IgD-negative memory B cell (primary cell): ENCODE measurements at regions not wholly inside any gene's neighbourhood (a gene's known extent, or its start where the extent isn't known, plus 50 kb on each side); places are given as distances from the start of the nearest gene placed in this dataset.

Experiments
- H3K27ac Mint-ChIP-seq, 3 donors: one replicate each; pipeline ENCODE4 v1.8.0; 2020 to 2022; ENCODE audit warnings: mild to moderate bottlenecking in 3 of 3, mixed read lengths in 3 of 3, moderate library complexity in 1 of 3
- H3K27me3 Mint-ChIP-seq: one replicate; pipeline ENCODE4 v1.8.0; 2021; ENCODE audit warnings: mixed read lengths
- H3K36me3 Mint-ChIP-seq: one replicate; pipeline ENCODE4 v1.8.0; 2020; ENCODE audit warnings: mild to moderate bottlenecking, mixed read lengths
- H3K4me1 Mint-ChIP-seq, 3 donors: one replicate each; pipeline ENCODE4 v1.8.0; 2020 to 2022; ENCODE audit warnings: mixed read lengths in 3 of 3, mild to moderate bottlenecking in 1 of 3
- H3K4me3 Mint-ChIP-seq, 4 donors: one replicate each; pipeline ENCODE4 v1.8.0; 2020 to 2022; ENCODE audit warnings: mild to moderate bottlenecking in 4 of 4, mixed read lengths in 4 of 4, moderate library complexity in 3 of 4
- H3K9me3 Mint-ChIP-seq, 3 donors: one replicate each; pipeline ENCODE4 v1.8.0; 2020 to 2021; ENCODE audit warnings: mixed read lengths in 3 of 3, mild to moderate bottlenecking in 1 of 3

DNA sequence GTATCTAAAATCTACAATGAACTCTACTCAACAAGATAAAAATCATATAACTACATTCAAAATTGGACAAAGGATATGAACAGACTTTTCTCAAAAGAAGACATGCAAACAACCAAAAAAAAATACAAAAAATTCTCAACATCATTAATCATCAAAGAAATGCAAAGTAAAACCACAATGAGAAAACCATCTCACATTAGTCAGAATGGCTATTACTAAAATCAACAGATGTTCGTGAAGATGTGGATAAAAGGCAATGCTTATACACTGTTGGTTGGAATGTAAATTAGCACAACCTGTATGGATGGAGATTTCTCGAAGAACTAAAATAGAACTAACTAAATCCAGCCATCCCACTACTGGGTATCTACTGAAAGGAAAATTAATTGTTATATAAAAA lies 1080.8 kb downstream of the AMY1C start:
- Mint-ChIP-seq H3K9me3 (peaks cover 0 to 5% (median 4%) of the 10 kb centered on the region in 3 donors), H3K4me1 (no peaks in the 10 kb centered on the region), H3K27me3 (no peaks in the 10 kb centered on the region), H3K4me3 (no peak overlapping the region), H3K27ac (no peak overlapping the region), H3K36me3 (no peaks in the 10 kb centered on the region)

DNA sequence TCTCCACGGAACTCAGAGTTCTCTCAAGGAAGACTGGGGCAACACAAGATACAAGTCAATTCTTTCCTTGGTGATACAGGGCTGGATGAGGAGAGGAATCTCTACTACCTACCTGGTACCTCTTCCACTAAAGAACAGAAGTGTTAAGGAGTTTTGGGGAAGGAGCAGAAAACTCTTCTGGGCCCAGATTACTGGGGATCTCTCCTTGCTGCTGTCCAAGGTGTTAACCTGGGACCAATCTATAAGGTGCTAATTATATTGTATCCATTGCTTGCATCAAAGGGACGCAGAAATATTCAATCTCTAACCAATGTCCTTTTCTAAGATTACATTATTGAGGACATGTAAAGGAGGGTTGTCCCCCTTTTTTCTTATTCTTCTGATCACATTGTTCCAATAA lies 1102.5 kb downstream of the AMY1C start:
- no peak overlapping the region for H3K4me3 Mint-ChIP-seq
- H3K27me3 Mint-ChIP-seq = no peaks in the 10 kb centered on the region
- H3K36me3 Mint-ChIP-seq = no peaks in the 10 kb centered on the region
- H3K27ac Mint-ChIP-seq = no peak overlapping the region
- H3K9me3 Mint-ChIP-seq = peaks cover 0 to under 1% (median 0%) of the 10 kb centered on the region in 3 donors
- H3K4me1 Mint-ChIP-seq = no peaks in the 10 kb centered on the region

DNA sequence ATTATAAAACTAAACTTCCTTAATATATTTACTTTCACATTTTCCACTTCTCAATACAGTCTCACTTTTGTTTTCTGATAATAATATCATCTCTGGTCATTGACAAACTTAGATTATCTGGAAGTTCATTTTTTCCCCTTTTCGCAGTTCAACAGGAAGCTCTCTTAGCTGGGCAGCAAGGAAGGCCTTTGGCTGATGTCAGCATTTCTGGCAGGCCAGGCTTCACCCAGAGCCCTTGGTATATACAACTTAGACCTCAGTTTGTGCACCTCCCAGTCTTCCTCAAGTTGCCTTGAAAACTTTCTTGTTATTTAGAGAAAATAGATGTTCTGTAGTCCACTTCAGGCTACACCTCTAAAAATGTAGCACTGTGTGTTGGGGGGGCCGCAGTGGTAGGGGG lies 1103.6 kb downstream of the AMY1C start:
- H3K27me3 Mint-ChIP-seq = no peaks in the 10 kb centered on the region
- no peaks in the 10 kb centered on the region for H3K4me1 Mint-ChIP-seq
- H3K36me3 Mint-ChIP-seq = no peaks in the 10 kb centered on the region
- H3K27ac Mint-ChIP-seq = no peak overlapping the region
- H3K4me3 Mint-ChIP-seq = no peak overlapping the region
- peaks cover 0 to 8% (median 2%) of the 10 kb centered on the region in 3 donors for H3K9me3 Mint-ChIP-seq

DNA sequence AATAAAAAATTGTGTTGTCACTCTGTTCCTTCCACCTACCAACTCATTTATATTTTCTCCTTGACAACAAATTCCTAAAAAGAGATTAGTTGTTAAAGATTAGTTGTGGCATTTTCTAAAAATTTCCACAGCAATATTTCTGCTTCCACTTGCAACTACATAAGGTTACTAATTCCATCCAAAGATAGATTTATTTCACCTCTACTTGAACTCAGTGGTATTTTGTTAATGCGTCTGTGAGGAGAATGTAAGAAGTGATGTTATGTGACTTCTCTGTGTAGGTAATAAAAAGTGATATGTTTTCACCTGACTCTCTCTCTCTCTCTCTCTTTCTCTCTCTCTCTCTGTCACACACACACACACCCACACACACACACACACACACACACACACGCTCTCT lies 1104.8 kb downstream of the AMY1C start:
- Mint-ChIP-seq H3K36me3 (no peaks in the 10 kb centered on the region), H3K4me1 (no peaks in the 10 kb centered on the region)

DNA sequence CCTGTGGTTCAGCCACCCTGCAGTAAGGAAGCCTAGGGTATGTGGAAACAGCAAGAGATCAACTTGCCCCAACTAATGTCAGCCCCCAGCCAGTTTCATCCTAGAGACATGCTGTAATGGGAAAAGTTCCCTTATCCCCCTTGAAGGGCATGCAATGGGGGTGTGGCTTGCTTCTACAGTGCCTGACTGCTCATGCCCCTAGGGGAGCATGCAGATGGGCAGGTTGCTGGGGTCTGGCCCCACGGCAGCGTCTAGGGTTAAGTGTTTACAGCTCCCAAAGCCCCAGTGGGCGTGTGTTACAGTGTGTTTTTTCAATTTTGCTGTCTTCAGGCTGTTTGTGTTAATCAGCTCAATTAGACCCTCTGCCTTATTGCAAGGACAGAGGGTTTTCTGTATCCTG lies 1105.9 kb downstream of the AMY1C start:
- no peaks in the 10 kb centered on the region for H3K36me3 Mint-ChIP-seq
- no peaks in the 10 kb centered on the region for H3K27me3 Mint-ChIP-seq
- no peaks in the 10 kb centered on the region for H3K4me1 Mint-ChIP-seq
- no peak overlapping the region for H3K4me3 Mint-ChIP-seq
- peaks cover 0 to 8% (median 2%) of the 10 kb centered on the region in 3 donors for H3K9me3 Mint-ChIP-seq
- no peak overlapping the region for H3K27ac Mint-ChIP-seq

More for the DNA sequence above, 1104.8 kb downstream of the AMY1C start:
- Mint-ChIP-seq H3K27ac (no peak overlapping the region), H3K4me3 (no peak overlapping the region), H3K27me3 (no peaks in the 10 kb centered on the region), H3K9me3 (peaks cover 0 to 8% (median 2%) of the 10 kb centered on the region in 3 donors)

- H3K4me3 Mint-ChIP-seq = no peak overlapping the region
- H3K27me3 Mint-ChIP-seq = no peaks in the 10 kb centered on the region
- H3K27ac Mint-ChIP-seq = no peak overlapping the region
- no peaks in the 10 kb centered on the region for H3K4me1 Mint-ChIP-seq
- no peaks in the 10 kb centered on the region for H3K36me3 Mint-ChIP-seq
- H3K9me3 Mint-ChIP-seq = peaks cover 0 to 8% (median 2%) of the 10 kb centered on the region in 3 donors
Observed at GRCh38 chr1:104856091-104856490, 1106.4 kb downstream of the AMY1C start.

DNA sequence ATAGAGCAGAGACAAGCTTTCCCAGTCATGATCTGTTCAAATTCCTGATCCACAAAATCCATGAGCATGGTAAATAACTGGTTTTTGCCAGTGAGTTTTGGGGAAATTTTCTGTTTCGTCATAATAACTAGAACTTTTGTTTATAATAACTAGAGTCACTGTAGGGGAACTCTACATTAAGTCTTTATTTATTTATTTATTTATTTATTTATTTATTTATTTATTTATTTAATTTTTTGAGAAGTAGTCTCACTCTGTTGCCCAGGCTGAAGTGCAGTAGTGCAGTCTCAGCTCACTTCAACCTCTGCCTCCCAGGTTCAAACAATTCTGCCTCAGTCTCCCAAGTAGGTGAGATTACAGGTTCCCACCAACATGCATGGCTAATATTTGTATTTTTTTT lies 1106.8 kb downstream of the AMY1C start:
- Mint-ChIP-seq H3K4me1 (no peaks in the 10 kb centered on the region), H3K27ac (no peak overlapping the region), H3K4me3 (no peak overlapping the region), H3K9me3 (peaks cover 0 to 8% (median 2%) of the 10 kb centered on the region in 3 donors), H3K27me3 (no peaks in the 10 kb centered on the region), H3K36me3 (no peaks in the 10 kb centered on the region)

DNA sequence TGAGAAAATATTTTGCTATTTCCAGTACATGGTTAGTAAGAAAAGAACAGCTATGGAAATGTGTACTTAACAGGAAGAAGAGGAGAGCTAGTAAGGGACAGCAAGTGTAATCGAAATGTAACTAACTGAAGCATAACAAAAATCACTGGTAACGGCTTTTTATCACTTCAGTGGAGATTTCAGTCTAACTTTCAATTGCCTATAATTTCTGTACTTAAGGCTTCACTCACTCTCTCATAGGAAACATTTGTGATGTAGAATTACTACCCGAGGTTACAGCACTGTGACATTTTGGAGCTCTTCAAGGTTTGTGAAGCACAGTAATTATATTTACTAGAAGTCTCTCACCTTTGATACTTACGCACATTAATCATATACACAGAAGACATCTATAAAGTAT lies 1119.1 kb downstream of the AMY1C start:
- Mint-ChIP-seq H3K27ac (no peak overlapping the region), H3K4me1 (peaks cover 0 to 10% (median 0%) of the 10 kb centered on the region in 3 donors), H3K36me3 (peaks cover 4% of the 10 kb centered on the region), H3K9me3 (peaks cover 0 to 2% (median 0%) of the 10 kb centered on the region in 3 donors), H3K27me3 (no peaks in the 10 kb centered on the region), H3K4me3 (no peak overlapping the region)

DNA sequence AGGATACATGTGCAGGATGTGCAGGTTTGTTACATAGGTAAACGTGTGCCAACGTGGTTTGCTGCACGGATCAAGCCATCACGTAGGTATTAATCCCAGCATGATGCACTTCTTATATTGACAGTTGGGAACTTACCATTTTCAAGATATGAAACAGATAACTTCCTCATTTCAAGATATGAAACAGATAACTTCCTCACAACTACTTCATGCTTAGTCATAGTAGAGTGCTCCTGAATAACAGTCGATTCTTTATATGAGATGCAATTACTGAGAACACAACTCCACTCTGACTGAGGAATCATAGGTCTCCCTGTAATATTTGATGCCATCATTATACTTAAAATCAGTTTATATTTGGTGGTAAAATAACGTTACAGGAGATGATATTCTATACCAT lies 1124.3 kb downstream of the AMY1C start:
- no peak overlapping the region for H3K4me3 Mint-ChIP-seq

DNA sequence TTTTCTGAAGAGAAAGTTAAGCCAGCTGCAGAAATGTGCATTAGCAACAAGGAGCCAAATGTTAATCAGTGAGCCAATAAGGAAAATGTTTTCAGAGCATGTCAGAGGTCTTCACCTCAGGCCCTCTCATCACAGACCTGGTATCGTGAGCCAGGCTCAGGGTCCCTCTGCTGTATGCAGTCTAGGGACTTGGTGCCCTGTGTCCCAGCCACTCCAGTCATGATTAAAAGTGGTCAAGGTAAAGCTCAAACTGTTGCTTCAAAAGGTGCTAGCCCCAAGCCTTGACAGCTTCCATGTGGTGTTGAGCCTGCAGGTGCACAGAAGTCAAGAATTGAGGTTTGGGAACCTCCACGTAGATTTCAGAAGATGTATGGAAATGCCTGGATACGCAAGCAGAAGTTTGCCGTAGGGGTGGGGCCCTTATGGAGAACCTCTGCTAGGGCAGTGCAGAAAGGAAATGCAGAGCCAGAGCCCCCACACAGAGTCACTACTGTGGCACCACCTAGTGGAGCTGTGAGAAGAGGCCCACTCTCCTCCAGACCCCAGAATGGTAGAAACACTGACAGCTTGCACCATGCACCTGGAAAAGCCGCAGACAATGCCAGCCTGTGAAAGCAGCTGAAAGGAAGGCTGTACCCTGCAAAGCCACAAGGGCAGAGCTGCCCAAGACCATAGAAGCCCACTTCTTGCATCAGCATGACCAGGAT lies 1128.7 kb downstream of the AMY1C start:
- Mint-ChIP-seq H3K36me3 (no peaks in the 10 kb centered on the region), H3K4me1 (peaks cover 0 to 4% (median 3%) of the 10 kb centered on the region in 3 donors), H3K27me3 (no peaks in the 10 kb centered on the region), H3K4me3 (no peak overlapping the region), H3K9me3 (no peaks in the 10 kb centered on the region), H3K27ac (peak overlapping the region in 1 of 3 donors; percentile 3)

More for the DNA sequence above, 1124.3 kb downstream of the AMY1C start:
- peaks cover 0 to 7% (median 3%) of the 10 kb centered on the region in 3 donors for H3K4me1 Mint-ChIP-seq
- no peaks in the 10 kb centered on the region for H3K36me3 Mint-ChIP-seq
- H3K27ac Mint-ChIP-seq = no peak overlapping the region
- no peaks in the 10 kb centered on the region for H3K27me3 Mint-ChIP-seq
- H3K9me3 Mint-ChIP-seq = no peaks in the 10 kb centered on the region

DNA sequence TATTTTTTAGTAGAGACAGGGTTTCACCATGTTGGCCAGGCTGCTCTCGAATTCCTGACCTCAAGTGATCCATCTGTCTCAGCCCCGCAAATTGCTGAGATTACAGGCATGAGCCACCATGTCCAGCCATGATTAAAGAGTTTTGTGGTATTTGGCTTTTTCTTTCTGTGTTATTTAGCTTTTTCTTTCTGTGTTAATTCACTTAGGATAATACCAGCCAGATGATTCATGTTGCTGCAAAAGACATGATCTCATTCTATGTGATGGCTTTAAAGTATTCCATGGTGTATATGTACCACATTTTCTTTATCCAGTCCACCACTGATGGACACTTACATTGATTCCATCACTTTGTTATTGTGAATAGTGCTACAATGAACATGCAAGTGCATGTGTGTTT lies 1135.2 kb downstream of the AMY1C start:
- Mint-ChIP-seq H3K4me1 (no peaks in the 10 kb centered on the region), H3K27me3 (no peaks in the 10 kb centered on the region), H3K9me3 (peaks cover 0 to 1% (median 1%) of the 10 kb centered on the region in 3 donors), H3K36me3 (no peaks in the 10 kb centered on the region), H3K4me3 (no peak overlapping the region), H3K27ac (no peak overlapping the region)

DNA sequence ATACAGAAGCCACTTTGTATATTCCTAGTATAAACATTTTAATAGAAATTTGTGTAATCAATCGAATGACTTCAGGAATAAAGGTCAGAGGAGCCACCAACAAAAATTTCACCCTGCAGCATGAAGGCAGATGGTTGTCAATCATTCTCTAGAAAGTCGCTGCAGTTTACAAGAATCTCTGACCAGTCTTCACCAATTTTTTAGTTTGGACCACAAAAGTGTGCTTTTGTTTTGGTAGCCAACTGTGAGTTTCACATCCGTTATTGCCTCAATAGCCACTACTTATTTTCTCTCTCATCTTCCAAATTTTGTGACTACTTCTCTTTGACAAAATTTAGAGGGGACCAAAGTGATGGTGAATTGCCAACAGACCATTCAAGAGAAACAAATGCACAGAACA lies 1155.6 kb downstream of the AMY1C start:
- Mint-ChIP-seq H3K4me1 (no peaks in the 10 kb centered on the region), H3K27me3 (no peaks in the 10 kb centered on the region), H3K27ac (no peak overlapping the region), H3K4me3 (no peak overlapping the region), H3K36me3 (no peaks in the 10 kb centered on the region), H3K9me3 (peaks cover 6 to 25% (median 8%) of the 10 kb centered on the region in 3 donors)

GRCh38 chr1:104906141-104906540 lies 1156.4 kb downstream of the AMY1C start:
- Mint-ChIP-seq H3K4me1 (no peaks in the 10 kb centered on the region), H3K36me3 (no peaks in the 10 kb centered on the region), H3K4me3 (no peak overlapping the region), H3K9me3 (peaks cover 6 to 25% (median 8%) of the 10 kb centered on the region in 3 donors), H3K27me3 (no peaks in the 10 kb centered on the region), H3K27ac (no peak overlapping the region)

DNA sequence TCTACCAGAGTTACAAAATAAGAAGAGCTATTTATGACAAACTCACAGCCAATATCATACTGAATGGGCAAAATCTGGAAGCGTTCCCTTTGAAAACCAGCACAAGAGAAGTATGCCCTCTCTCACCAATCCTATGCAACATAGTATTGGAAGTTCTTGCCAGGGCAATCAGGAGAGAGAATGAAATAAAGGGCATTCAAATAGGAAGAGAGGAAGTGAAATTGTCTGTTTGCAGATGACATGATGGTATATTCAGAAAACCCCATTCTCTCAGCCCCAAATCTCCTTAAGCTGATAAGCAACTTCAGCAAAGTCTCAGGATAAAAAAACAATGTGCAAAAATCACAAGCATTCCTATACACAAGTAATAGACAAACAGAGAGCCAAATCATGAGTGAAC lies 1169.5 kb downstream of the AMY1C start:
- no peaks in the 10 kb centered on the region for H3K27me3 Mint-ChIP-seq
- peaks cover 0 to 7% (median 5%) of the 10 kb centered on the region in 3 donors for H3K4me1 Mint-ChIP-seq
- peaks cover 0 to 4% (median 0%) of the 10 kb centered on the region in 3 donors for H3K9me3 Mint-ChIP-seq
- no peak overlapping the region for H3K4me3 Mint-ChIP-seq
- no peak overlapping the region for H3K27ac Mint-ChIP-seq
- no peaks in the 10 kb centered on the region for H3K36me3 Mint-ChIP-seq

- Mint-ChIP-seq H3K27ac (no peak overlapping the region), H3K27me3 (no peaks in the 10 kb centered on the region), H3K4me1 (peaks cover 0 to 7% (median 5%) of the 10 kb centered on the region in 3 donors), H3K9me3 (peaks cover 0 to 4% (median 2%) of the 10 kb centered on the region in 3 donors), H3K36me3 (no peaks in the 10 kb centered on the region), H3K4me3 (no peak overlapping the region)
Observed at GRCh38 chr1:104921525-104921924, 1171.8 kb downstream of the AMY1C start.

- H3K9me3 Mint-ChIP-seq = peaks cover 0 to 4% (median 2%) of the 10 kb centered on the region in 3 donors
- no peaks in the 10 kb centered on the region for H3K36me3 Mint-ChIP-seq
- peaks cover 0 to 7% (median 5%) of the 10 kb centered on the region in 3 donors for H3K4me1 Mint-ChIP-seq
- no peak overlapping the region for H3K4me3 Mint-ChIP-seq
- H3K27me3 Mint-ChIP-seq = no peaks in the 10 kb centered on the region
- H3K27ac Mint-ChIP-seq = no peak overlapping the region
Observed at GRCh38 chr1:104923075-104923474, 1173.4 kb downstream of the AMY1C start.
